WTC11 (cell line): ENCODE measurements at regions not wholly inside any gene's neighbourhood (a gene's known extent, or its start where the extent isn't known, plus 50 kb on each side); places are given as distances from the start of the nearest gene placed in this dataset.

Experiments
- ATAC-seq: fragments of 200-7000 bp; cut with Tn5 transposase; 2 replicates; pipeline ENCODE4 v1.10.0; 2021; ENCODE audit warnings: mild to moderate bottlenecking, moderate library complexity
- CTCF ChIA-PET: fragments of 300-600 bp; sonication (Branson Sonifier 250); formaldehyde crosslinking; loops from one replicate; lab custom pipeline; 2021; ENCODE audit warnings: antibody characterized with exemption; lab: Charles Lee
- POLR2A ChIA-PET: fragments of 350-600 bp; sonication (Branson Sonifier 250); formaldehyde crosslinking; loops from one replicate; lab custom pipeline; 2021; ENCODE audit warnings: antibody characterized with exemption; lab: Charles Lee
- DNase-seq: peaks from one replicate; pipeline ENCODE4 v3.0.0; 2021; ENCODE audit warnings: low spot score
- H3K27ac Mint-ChIP-seq: 2 replicates; pipeline ENCODE4 v1.8.0; 2021; ENCODE audit warnings: mixed read lengths
- H3K27me3 Mint-ChIP-seq: 2 replicates; pipeline ENCODE4 v1.8.0; 2021; ENCODE audit warnings: low read depth, mild to moderate bottlenecking, moderate library complexity, mixed read lengths
- H3K36me3 Mint-ChIP-seq: 2 replicates; pipeline ENCODE4 v1.8.0; 2021; ENCODE audit warnings: mixed read lengths
- H3K4me1 Mint-ChIP-seq: 2 replicates; pipeline ENCODE4 v1.8.0; 2022; ENCODE audit warnings: mixed read lengths
- H3K4me3 Mint-ChIP-seq: 2 replicates; pipeline ENCODE4 v1.8.0; 2021; ENCODE audit warnings: mild to moderate bottlenecking, moderate library complexity, mixed read lengths
- H3K9me3 Mint-ChIP-seq: 2 replicates; pipeline ENCODE4 v1.8.0; 2021; ENCODE audit warnings: mixed read lengths
- ATF2 ChIP-seq: sonication (generic); formaldehyde crosslinking; IDR thresholded peaks from 2 replicates; pipeline ENCODE4 v1.8.1; 2022; ENCODE audit warnings: low read depth, missing genetic modification reagents, borderline replicate concordance
- EMX1 ChIP-seq: fragments of 250-450 bp; sonication (Bioruptor Pico); IDR thresholded peaks from 2 replicates; pipeline ENCODE4 v1.8.0; 2021; ENCODE audit warnings: mild to moderate bottlenecking
- ERG ChIP-seq: fragments of 250-450 bp; sonication (Bioruptor Pico); IDR thresholded peaks from 2 replicates; pipeline ENCODE4 v1.8.0; 2021; ENCODE audit warnings: mild to moderate bottlenecking
- GRHL2 ChIP-seq: fragments of 250-450 bp; sonication (Bioruptor Pico); IDR thresholded peaks from 2 replicates; pipeline ENCODE4 v1.8.0; 2022; ENCODE audit warnings: mild to moderate bottlenecking, moderate library complexity; ENCODE audit not compliant: insufficient replicate concordance, severe bottlenecking
- MAX ChIP-seq: sonication (generic); formaldehyde crosslinking; IDR thresholded peaks from 2 replicates; pipeline ENCODE4 v1.8.0; 2022; ENCODE audit warnings: mild to moderate bottlenecking, missing genetic modification reagents
- NFYB ChIP-seq: sonication (generic); formaldehyde crosslinking; conservative IDR thresholded peaks from 2 replicates; pipeline ENCODE4 v1.8.0; 2022; ENCODE audit warnings: low read depth, missing genetic modification reagents
- PREB ChIP-seq: sonication (generic); formaldehyde crosslinking; IDR thresholded peaks from 2 replicates; pipeline ENCODE4 v1.8.1; 2022; ENCODE audit warnings: mild to moderate bottlenecking, missing genetic modification reagents, moderate library complexity, borderline replicate concordance
- SMAD3 ChIP-seq: sonication (generic); formaldehyde crosslinking; IDR thresholded peaks from 2 replicates; pipeline ENCODE4 v1.8.0; 2022; ENCODE audit warnings: missing genetic modification reagents, mild to moderate bottlenecking, borderline replicate concordance
- TEAD4 ChIP-seq: sonication (generic); formaldehyde crosslinking; IDR thresholded peaks from 2 replicates; pipeline ENCODE4 v1.8.0; 2022; ENCODE audit warnings: mild to moderate bottlenecking, missing genetic modification reagents
- ZBTB21 ChIP-seq: sonication (generic); formaldehyde crosslinking; IDR thresholded peaks from 2 replicates; pipeline ENCODE4 v1.8.1; 2023; ENCODE audit warnings: mild to moderate bottlenecking, missing genetic modification reagents, borderline replicate concordance
- ZBTB43 ChIP-seq: sonication (generic); formaldehyde crosslinking; IDR thresholded peaks from 2 replicates; pipeline ENCODE4 v1.8.1; 2023; ENCODE audit warnings: mild to moderate bottlenecking, missing genetic modification reagents
- ZNF317 ChIP-seq: sonication (generic); formaldehyde crosslinking; IDR thresholded peaks from 2 replicates; pipeline ENCODE4 v1.8.1; 2023; ENCODE audit warnings: low read depth, mild to moderate bottlenecking, moderate library complexity, missing genetic modification reagents, borderline replicate concordance

- no peak for ATAC-seq
- Mint-ChIP-seq H3K27me3 (no peaks in the 10 kb centered on the region), H3K4me3 (no peak overlapping the region)
- no peak for TF ChIP-seq ZBTB21 (CRISPR knock-in tag)
- TF ChIP-seq ATF2 (CRISPR knock-in tag): no peak
- TF ChIP-seq PREB (CRISPR knock-in tag): no peak
- no peak for TF ChIP-seq TEAD4 (CRISPR knock-in tag)
- TF ChIP-seq, all 79 proteins: peak for 0
- Mint-ChIP-seq H3K27ac (peak overlapping the region; percentile 14; the same call in 1 of the 2 replicates), H3K36me3 (peaks cover 11% of the 10 kb centered on the region), H3K9me3 (peaks cover 34% of the 10 kb centered on the region), H3K4me1 (peaks cover 21% of the 10 kb centered on the region)
- ChIA-PET CTCF (interaction anchor here (1.3 kb wide), 1 partner anchor 10 kb away, joined by 4 read pairs; no protein-coding TSS in a partner anchor), POLR2A (no interaction called here)
- no peak for DNase-seq
Observed at GRCh38 chr7:155204744-155205367, 92.8 kb upstream of the INSIG1 start.

- Mint-ChIP-seq H3K36me3 (peaks cover 11% of the 10 kb centered on the region), H3K9me3 (peaks cover 29% of the 10 kb centered on the region), H3K4me3 (no peak overlapping the region), H3K27ac (peak overlapping the region; percentile 14), H3K4me1 (peaks cover 27% of the 10 kb centered on the region), H3K27me3 (no peaks in the 10 kb centered on the region)
- DNase-seq (peak; percentile 55), ATAC-seq (peak; percentile 63)
- CTCF ChIA-PET: interaction anchor here (1.3 kb wide), 1 partner anchor 9 kb away, joined by 4 read pairs; no protein-coding TSS in a partner anchor
- POLR2A ChIA-PET: no interaction called here
- peak; percentile 88; the same call in 1 of the 2 replicates for TF ChIP-seq ZBTB43
- TF ChIP-seq NFYB: peak; percentile 36; the same call in 1 of the 2 replicates
- TF ChIP-seq MAX (CRISPR knock-in tag): peak; percentile 57; the same call in 1 of the 2 replicates
- TF ChIP-seq SMAD3 (CRISPR knock-in tag): no peak
- no peak for TF ChIP-seq ATF2 (CRISPR knock-in tag)
- no peak for TF ChIP-seq EMX1 (CRISPR knock-in tag)
Observed at GRCh38 chr7:155205368-155206317, 92.0 kb upstream of the INSIG1 start.

GRCh38 chr7:155206318-155207020 is 91.2 kb upstream of the INSIG1 start:
- no peak for ATAC-seq
- peaks cover 26% of the 10 kb centered on the region for H3K9me3 Mint-ChIP-seq
- H3K27ac Mint-ChIP-seq: no peak overlapping the region
- H3K27me3 Mint-ChIP-seq: no peaks in the 10 kb centered on the region
- POLR2A ChIA-PET: no interaction called here
- DNase-seq: no peak
- TF ChIP-seq GRHL2 (CRISPR knock-in tag): no peak
- TF ChIP-seq ERG: no peak
- TF ChIP-seq ZNF317 (CRISPR knock-in tag): no peak
- CTCF ChIA-PET: interaction anchor here (0.9 kb wide), 1 partner anchor 152 kb away, joined by 3 read pairs; no protein-coding TSS in a partner anchor
- no peak overlapping the region for H3K4me3 Mint-ChIP-seq
- peaks cover 29% of the 10 kb centered on the region for H3K4me1 Mint-ChIP-seq
- peaks cover 8% of the 10 kb centered on the region for H3K36me3 Mint-ChIP-seq
